ENCODE measurements at regions not wholly inside any gene's neighbourhood (a gene's known extent, or its start where the extent isn't known, plus 50 kb on each side); places are given as distances from the start of the nearest gene placed in this dataset.

DNA sequence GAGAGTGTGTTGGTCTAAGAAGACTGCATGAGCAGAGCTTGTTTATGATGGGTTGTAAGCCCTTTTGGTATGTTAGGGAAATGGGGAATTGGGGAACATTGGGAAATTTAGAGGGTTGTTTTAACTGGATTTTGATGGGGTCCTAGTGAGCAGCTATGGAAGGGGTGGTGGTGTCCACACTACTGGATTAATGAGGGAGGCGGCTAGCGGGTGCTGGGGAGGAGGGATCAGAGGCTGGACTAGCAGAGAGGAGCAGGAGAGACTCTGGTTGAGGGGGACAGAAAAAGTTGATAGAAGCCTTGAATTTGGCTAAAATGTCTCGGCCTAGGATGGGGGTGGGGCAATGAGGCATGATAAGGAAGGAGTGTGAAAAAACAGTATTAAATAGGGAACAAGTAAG is 1369.1 kb downstream of the UQCRFS1 start:
- TF ChIP-seq, protein P1, sequence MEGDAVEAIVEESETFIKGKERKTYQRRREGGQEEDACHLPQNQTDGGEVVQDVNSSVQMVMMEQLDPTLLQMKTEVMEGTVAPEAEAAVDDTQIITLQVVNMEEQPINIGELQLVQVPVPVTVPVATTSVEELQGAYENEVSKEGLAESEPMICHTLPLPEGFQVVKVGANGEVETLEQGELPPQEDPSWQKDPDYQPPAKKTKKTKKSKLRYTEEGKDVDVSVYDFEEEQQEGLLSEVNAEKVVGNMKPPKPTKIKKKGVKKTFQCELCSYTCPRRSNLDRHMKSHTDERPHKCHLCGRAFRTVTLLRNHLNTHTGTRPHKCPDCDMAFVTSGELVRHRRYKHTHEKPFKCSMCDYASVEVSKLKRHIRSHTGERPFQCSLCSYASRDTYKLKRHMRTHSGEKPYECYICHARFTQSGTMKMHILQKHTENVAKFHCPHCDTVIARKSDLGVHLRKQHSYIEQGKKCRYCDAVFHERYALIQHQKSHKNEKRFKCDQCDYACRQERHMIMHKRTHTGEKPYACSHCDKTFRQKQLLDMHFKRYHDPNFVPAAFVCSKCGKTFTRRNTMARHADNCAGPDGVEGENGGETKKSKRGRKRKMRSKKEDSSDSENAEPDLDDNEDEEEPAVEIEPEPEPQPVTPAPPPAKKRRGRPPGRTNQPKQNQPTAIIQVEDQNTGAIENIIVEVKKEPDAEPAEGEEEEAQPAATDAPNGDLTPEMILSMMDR (conservative IDR thresholded peaks at IDR 0.05 in 1 of 2, IDR thresholded peaks at IDR 0.05 in 1 of 2; ENCODE audit: extremely low read depth in 1 of 2, insufficient read depth in 1 of 2, low read depth in 1 of 2, low read length in 2 of 2) = no peak
- no peak for TF ChIP-seq EZH2 (IDR thresholded peaks at IDR 0.05; ENCODE audit: borderline replicate concordance, low read length)

Measured in mammary epithelial cell (primary cell).